ENCODE measurements at regions not wholly inside any gene's neighbourhood (a gene's known extent, or its start where the extent isn't known, plus 50 kb on each side); places are given as distances from the start of the nearest gene placed in this dataset.

DNA sequence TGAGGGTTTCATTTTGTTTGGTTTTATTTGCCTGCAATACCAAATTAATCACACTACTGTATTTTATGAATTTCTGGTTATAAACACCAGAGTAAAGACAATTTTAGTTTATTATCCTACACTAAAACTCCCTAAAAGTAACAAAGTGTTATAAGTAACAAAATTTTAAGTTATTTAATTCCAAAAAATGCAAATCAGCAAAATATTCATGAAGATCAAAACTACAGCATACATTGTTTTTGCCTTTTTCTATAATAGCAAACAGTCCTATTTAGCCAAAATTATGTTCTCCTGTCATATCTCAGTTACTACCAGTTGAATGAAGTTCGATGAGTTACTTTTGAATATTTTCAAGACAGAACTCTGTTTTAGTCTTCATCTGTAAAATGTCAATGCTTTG is 132.7 kb upstream of the CYLC2 start:
- H3K36me3 Mint-ChIP-seq = no peaks in the 10 kb centered on the region

DNA sequence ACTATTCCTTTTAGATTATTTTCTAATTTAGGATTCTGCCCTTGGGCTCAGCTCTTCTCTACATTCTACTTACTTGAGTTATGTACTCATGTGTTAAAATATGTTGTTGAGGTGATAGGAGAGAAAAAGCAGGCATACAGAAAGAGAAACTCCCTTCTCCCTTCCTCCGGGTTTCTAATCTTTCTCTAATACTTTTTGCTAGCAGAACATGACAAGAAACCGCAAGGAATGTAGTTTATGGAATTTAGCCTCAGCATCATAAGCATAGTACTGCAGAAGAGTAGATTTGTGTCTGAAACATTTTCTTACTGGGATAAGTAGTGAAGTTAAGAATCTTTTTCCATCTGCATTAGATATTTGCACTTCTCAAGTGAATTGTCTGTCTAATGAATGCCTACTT is 139.5 kb upstream of the CYLC2 start:
- ATAC-seq (ENCODE audit: low read depth in 2 of 2) = no peak
- Mint-ChIP-seq H3K9me3 (peaks cover 0 to 29% (median 6%) of the 10 kb centered on the region in 7 donors), H3K4me1 (no peaks in the 10 kb centered on the region)

More for the DNA sequence above, 132.7 kb upstream of the CYLC2 start:
- no peaks in the 10 kb centered on the region for H3K4me1 Mint-ChIP-seq
- no peaks in the 10 kb centered on the region for H3K27me3 Mint-ChIP-seq
- DNase-seq = no peak
- no peak overlapping the region for H3K4me3 ChIP-seq (ENCODE audit: low read depth, low read length)
- peaks cover 0 to 21% (median 5%) of the 10 kb centered on the region in 7 donors for H3K9me3 Mint-ChIP-seq
- H3K4me1 ChIP-seq (ENCODE audit: control insufficient read depth, insufficient read depth, low read length, poor library complexity, severe bottlenecking) = no peaks in the 10 kb centered on the region
- ATAC-seq (ENCODE audit: low read depth in 2 of 2) = no peak
- no peak overlapping the region for H3K27ac ChIP-seq (ENCODE audit: insufficient read depth, low read length, poor library complexity, severe bottlenecking)
- H3K27me3 ChIP-seq (ENCODE audit: control insufficient read depth, insufficient read depth, low read length) = no peaks in the 10 kb centered on the region
- no peak overlapping the region for H3K4me3 Mint-ChIP-seq
- H3K36me3 ChIP-seq (ENCODE audit: control insufficient read depth, insufficient read depth, low read length) = no peaks in the 10 kb centered on the region
- H3K27ac Mint-ChIP-seq = no peak overlapping the region
- H3K9me3 ChIP-seq (ENCODE audit: control insufficient read depth in 2 of 2, low read length in 2 of 2) = no peaks in the 10 kb centered on the region

DNA sequence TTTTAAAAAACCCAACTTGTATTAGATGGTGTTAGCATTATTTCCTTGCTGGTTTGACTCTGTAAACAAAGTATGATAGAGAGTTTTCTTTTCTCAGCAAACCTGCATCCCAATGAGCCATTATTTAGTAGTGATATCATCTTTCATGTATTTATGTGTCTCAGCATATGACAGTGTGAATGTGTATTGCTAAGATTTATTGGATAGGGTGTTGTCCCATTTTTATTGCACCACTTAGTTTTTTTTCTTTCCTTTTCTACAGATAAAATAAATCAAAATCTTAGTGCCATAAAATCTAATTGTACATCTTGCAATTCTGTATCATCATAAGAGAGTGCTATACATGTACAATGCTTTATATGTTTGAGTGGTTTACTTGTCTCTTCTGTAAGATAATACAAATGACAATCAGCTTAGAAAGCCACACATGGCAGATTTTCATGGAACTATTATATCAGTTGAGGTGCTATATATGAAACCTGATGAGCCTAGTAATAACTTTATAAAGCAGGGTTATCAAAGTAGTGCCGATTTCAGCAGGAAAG is 149.2 kb upstream of the CYLC2 start:
- Histone ChIP-seq H3K27ac (ENCODE audit: insufficient read depth, low read length, poor library complexity, severe bottlenecking) (no peak overlapping the region), H3K4me1 (ENCODE audit: control insufficient read depth, insufficient read depth, low read length, poor library complexity, severe bottlenecking) (no peaks in the 10 kb centered on the region), H3K36me3 (ENCODE audit: control insufficient read depth, insufficient read depth, low read length) (no peaks in the 10 kb centered on the region), H3K9me3 (ENCODE audit: control insufficient read depth in 2 of 2, low read length in 2 of 2) (peaks cover 0 to 4% of the 10 kb centered on the region in 2 experiments), H3K27me3 (ENCODE audit: control insufficient read depth, insufficient read depth, low read length) (no peaks in the 10 kb centered on the region), H3K4me3 (ENCODE audit: low read depth, low read length) (no peak overlapping the region)
- no peak overlapping the region for H3K4me3 Mint-ChIP-seq
- DNase-seq (no peak), ATAC-seq (ENCODE audit: low read depth in 2 of 2) (no peak)
- H3K27me3 Mint-ChIP-seq = no peaks in the 10 kb centered on the region
- no peaks in the 10 kb centered on the region for H3K4me1 Mint-ChIP-seq
- H3K27ac Mint-ChIP-seq = no peak overlapping the region
- peaks cover 3 to 14% (median 7%) of the 10 kb centered on the region in 7 donors for H3K9me3 Mint-ChIP-seq
- H3K36me3 Mint-ChIP-seq = no peaks in the 10 kb centered on the region

More for the DNA sequence above, 139.5 kb upstream of the CYLC2 start:
- Histone ChIP-seq H3K9me3 (ENCODE audit: control insufficient read depth in 2 of 2, low read length in 2 of 2) (no peaks in the 10 kb centered on the region), H3K4me3 (ENCODE audit: low read depth, low read length) (no peak overlapping the region), H3K4me1 (ENCODE audit: control insufficient read depth, insufficient read depth, low read length, poor library complexity, severe bottlenecking) (no peaks in the 10 kb centered on the region), H3K36me3 (ENCODE audit: control insufficient read depth, insufficient read depth, low read length) (no peaks in the 10 kb centered on the region), H3K27ac (ENCODE audit: insufficient read depth, low read length, poor library complexity, severe bottlenecking) (no peak overlapping the region), H3K27me3 (ENCODE audit: control insufficient read depth, insufficient read depth, low read length) (no peaks in the 10 kb centered on the region)
- no peak overlapping the region for H3K27ac Mint-ChIP-seq
- no peak for DNase-seq
- no peak overlapping the region for H3K4me3 Mint-ChIP-seq
- no peaks in the 10 kb centered on the region for H3K27me3 Mint-ChIP-seq
- H3K36me3 Mint-ChIP-seq = no peaks in the 10 kb centered on the region

DNA sequence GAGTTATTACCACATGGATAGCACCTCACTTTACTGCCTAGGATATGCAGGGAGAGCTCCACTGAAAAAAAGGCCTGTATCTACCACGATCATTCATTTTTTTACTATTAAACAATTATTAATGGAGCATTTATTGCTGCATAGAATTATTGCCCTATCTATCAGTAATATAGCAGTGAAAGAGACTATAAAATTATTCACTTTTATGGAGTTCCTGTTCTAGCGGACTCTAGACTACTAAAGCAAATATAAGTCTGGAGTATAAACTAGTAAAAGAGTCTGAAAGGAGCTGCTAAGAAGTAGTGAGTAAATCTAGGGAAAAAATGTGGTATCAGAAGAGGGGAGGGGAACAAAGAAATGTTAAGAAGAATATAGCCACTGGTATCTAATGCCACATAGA is 150.4 kb upstream of the CYLC2 start:
- no peaks in the 10 kb centered on the region for H3K36me3 ChIP-seq (ENCODE audit: control insufficient read depth, insufficient read depth, low read length)
- H3K36me3 Mint-ChIP-seq = no peaks in the 10 kb centered on the region
- peaks cover 0 to 4% of the 10 kb centered on the region in 2 experiments for H3K9me3 ChIP-seq (ENCODE audit: control insufficient read depth in 2 of 2, low read length in 2 of 2)
- no peak overlapping the region for H3K4me3 Mint-ChIP-seq
- H3K27ac ChIP-seq (ENCODE audit: insufficient read depth, low read length, poor library complexity, severe bottlenecking) = no peak overlapping the region
- H3K27me3 ChIP-seq (ENCODE audit: control insufficient read depth, insufficient read depth, low read length) = no peaks in the 10 kb centered on the region
- H3K4me1 Mint-ChIP-seq = no peaks in the 10 kb centered on the region
- ATAC-seq (ENCODE audit: low read depth in 2 of 2) (no peak), DNase-seq (no peak)
- H3K27me3 Mint-ChIP-seq = no peaks in the 10 kb centered on the region
- no peak overlapping the region for H3K27ac Mint-ChIP-seq
- H3K9me3 Mint-ChIP-seq = peaks cover 0 to 9% (median 5%) of the 10 kb centered on the region in 7 donors
- no peaks in the 10 kb centered on the region for H3K4me1 ChIP-seq (ENCODE audit: control insufficient read depth, insufficient read depth, low read length, poor library complexity, severe bottlenecking)
- H3K4me3 ChIP-seq (ENCODE audit: low read depth, low read length) = no peak overlapping the region

DNA sequence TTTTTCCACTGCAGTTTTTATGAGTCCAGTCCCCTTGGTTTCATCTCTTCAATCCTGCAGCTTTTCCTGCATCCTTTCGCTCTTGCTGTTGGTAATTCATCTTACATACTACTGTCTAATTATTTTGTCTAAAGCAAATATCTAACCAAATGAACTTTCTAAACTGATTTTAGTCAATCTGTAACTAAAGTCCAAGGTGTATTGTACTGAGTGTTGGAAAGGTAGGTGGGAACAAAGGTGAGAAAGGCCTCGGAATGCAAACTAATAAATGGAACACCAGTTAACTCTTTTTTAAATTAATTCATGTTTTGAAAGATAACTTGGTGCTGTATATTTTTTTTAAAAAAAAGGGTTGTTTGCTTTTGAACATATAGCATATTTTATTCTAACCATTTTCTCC is 152.7 kb upstream of the CYLC2 start:
- Histone ChIP-seq H3K27ac (ENCODE audit: insufficient read depth, low read length, poor library complexity, severe bottlenecking) (no peak overlapping the region), H3K36me3 (ENCODE audit: control insufficient read depth, insufficient read depth, low read length) (no peaks in the 10 kb centered on the region), H3K27me3 (ENCODE audit: control insufficient read depth, insufficient read depth, low read length) (no peaks in the 10 kb centered on the region), H3K9me3 (ENCODE audit: control insufficient read depth in 2 of 2, low read length in 2 of 2) (peaks cover 0 to 4% of the 10 kb centered on the region in 2 experiments), H3K4me3 (ENCODE audit: low read depth, low read length) (no peak overlapping the region), H3K4me1 (ENCODE audit: control insufficient read depth, insufficient read depth, low read length, poor library complexity, severe bottlenecking) (no peaks in the 10 kb centered on the region)
- Mint-ChIP-seq H3K27ac (no peak overlapping the region), H3K4me1 (no peaks in the 10 kb centered on the region), H3K36me3 (no peaks in the 10 kb centered on the region), H3K4me3 (no peak overlapping the region), H3K27me3 (no peaks in the 10 kb centered on the region), H3K9me3 (peaks cover 2 to 9% (median 5%) of the 10 kb centered on the region in 7 donors)
- DNase-seq (no peak), ATAC-seq (ENCODE audit: low read depth in 2 of 2) (no peak)

DNA sequence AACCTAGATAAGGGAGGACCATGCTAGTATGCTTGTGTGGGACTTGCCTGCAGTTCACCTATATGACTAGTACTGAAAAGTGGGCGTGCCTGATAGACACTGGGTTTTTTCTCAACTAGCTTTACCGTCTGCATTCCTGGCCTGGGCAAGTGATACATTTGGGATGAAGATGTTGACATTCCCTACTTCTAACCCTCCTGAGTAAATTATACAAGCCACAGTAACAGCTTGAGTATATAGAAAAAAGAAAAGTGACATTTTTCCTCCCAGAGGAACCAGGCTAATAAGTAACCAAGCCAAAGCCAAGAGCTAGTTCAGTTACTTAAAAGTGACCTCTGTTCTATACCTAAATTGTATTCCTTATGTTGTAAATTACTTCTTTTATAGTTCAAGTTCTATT is 153.8 kb upstream of the CYLC2 start:
- H3K27ac ChIP-seq (ENCODE audit: insufficient read depth, low read length, poor library complexity, severe bottlenecking) = no peak overlapping the region
- H3K9me3 ChIP-seq (ENCODE audit: control insufficient read depth in 2 of 2, low read length in 2 of 2) = peaks cover 0 to 4% of the 10 kb centered on the region in 2 experiments
- H3K4me1 Mint-ChIP-seq = no peaks in the 10 kb centered on the region
- no peaks in the 10 kb centered on the region for H3K27me3 Mint-ChIP-seq
- H3K4me3 ChIP-seq (ENCODE audit: low read depth, low read length) = no peak overlapping the region
- H3K9me3 Mint-ChIP-seq = peaks cover 0 to 9% (median 4%) of the 10 kb centered on the region in 7 donors
- no peak overlapping the region for H3K4me3 Mint-ChIP-seq
- no peaks in the 10 kb centered on the region for H3K4me1 ChIP-seq (ENCODE audit: control insufficient read depth, insufficient read depth, low read length, poor library complexity, severe bottlenecking)
- H3K36me3 ChIP-seq (ENCODE audit: control insufficient read depth, insufficient read depth, low read length) = no peaks in the 10 kb centered on the region
- H3K36me3 Mint-ChIP-seq = no peaks in the 10 kb centered on the region
- DNase-seq (no peak), ATAC-seq (ENCODE audit: low read depth in 2 of 2) (no peak)
- H3K27ac Mint-ChIP-seq = no peak overlapping the region
- H3K27me3 ChIP-seq (ENCODE audit: control insufficient read depth, insufficient read depth, low read length) = no peaks in the 10 kb centered on the region

DNA sequence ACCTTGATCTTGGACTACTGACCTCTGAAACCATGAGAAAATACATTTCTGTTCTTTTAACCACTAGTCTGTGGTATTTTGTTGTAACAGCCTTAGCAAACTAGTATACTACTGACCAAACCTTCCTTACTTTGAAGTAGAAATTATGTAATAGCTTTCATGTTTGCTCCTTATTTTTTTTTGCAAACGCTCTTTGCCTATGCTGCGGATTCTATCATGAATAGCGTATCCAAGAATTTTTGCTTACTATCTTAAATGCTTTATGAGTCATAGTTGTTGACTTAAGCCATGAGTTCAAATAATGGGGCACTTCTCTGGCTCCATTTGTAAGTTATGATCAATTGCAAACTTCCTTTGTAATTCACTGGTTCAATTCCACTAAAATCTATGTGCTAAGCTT is 154.8 kb upstream of the CYLC2 start:
- no peak overlapping the region for H3K4me3 ChIP-seq (ENCODE audit: low read depth, low read length)
- Mint-ChIP-seq H3K27me3 (no peaks in the 10 kb centered on the region), H3K27ac (no peak overlapping the region), H3K9me3 (peaks cover 0 to 9% (median 4%) of the 10 kb centered on the region in 7 donors), H3K4me1 (no peaks in the 10 kb centered on the region), H3K36me3 (no peaks in the 10 kb centered on the region), H3K4me3 (no peak overlapping the region)
- H3K27me3 ChIP-seq (ENCODE audit: control insufficient read depth, insufficient read depth, low read length) = no peaks in the 10 kb centered on the region
- DNase-seq = no peak
- no peak for ATAC-seq (ENCODE audit: low read depth in 2 of 2)
- H3K27ac ChIP-seq (ENCODE audit: insufficient read depth, low read length, poor library complexity, severe bottlenecking) = no peak overlapping the region
- H3K9me3 ChIP-seq (ENCODE audit: control insufficient read depth in 2 of 2, low read length in 2 of 2) = peaks cover 0 to 4% of the 10 kb centered on the region in 2 experiments
- H3K4me1 ChIP-seq (ENCODE audit: control insufficient read depth, insufficient read depth, low read length, poor library complexity, severe bottlenecking) = no peaks in the 10 kb centered on the region
- no peaks in the 10 kb centered on the region for H3K36me3 ChIP-seq (ENCODE audit: control insufficient read depth, insufficient read depth, low read length)

DNA sequence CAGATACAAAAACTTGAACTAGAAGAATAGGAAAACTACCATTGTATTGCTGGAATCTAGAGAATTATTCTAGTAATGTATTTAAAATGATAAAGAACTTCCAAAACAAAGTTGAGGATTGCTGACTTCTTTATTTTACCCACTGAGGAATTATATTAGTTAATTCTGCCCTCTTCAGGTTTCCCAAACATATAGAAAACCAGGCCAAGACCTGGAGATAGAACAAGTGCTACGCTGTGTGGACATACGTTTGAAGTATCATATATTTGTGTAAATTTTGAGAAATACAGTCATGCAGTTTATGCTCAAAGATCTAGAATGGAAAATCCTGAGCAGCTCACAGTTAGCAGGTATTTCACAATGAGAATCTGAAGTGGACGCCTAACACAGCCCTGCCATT is 162.3 kb upstream of the CYLC2 start:
- Histone ChIP-seq H3K9me3 (ENCODE audit: control insufficient read depth in 2 of 2, low read length in 2 of 2) (no peaks in the 10 kb centered on the region), H3K27me3 (ENCODE audit: control insufficient read depth, insufficient read depth, low read length) (no peaks in the 10 kb centered on the region), H3K27ac (ENCODE audit: insufficient read depth, low read length, poor library complexity, severe bottlenecking) (no peak overlapping the region), H3K4me1 (ENCODE audit: control insufficient read depth, insufficient read depth, low read length, poor library complexity, severe bottlenecking) (no peaks in the 10 kb centered on the region), H3K4me3 (ENCODE audit: low read depth, low read length) (no peak overlapping the region), H3K36me3 (ENCODE audit: control insufficient read depth, insufficient read depth, low read length) (no peaks in the 10 kb centered on the region)
- ATAC-seq (ENCODE audit: low read depth in 2 of 2) = no peak
- H3K27me3 Mint-ChIP-seq = no peaks in the 10 kb centered on the region
- no peak overlapping the region for H3K27ac Mint-ChIP-seq
- no peaks in the 10 kb centered on the region for H3K4me1 Mint-ChIP-seq
- DNase-seq = no peak
- H3K36me3 Mint-ChIP-seq = no peaks in the 10 kb centered on the region
- peaks cover 0 to 15% (median 2%) of the 10 kb centered on the region in 7 donors for H3K9me3 Mint-ChIP-seq
- no peak overlapping the region for H3K4me3 Mint-ChIP-seq
